Right renal pelvis (tissue), 4 donors: ENCODE measurements at regions not wholly inside any gene's neighbourhood (a gene's known extent, or its start where the extent isn't known, plus 50 kb on each side); places are given as distances from the start of the nearest gene placed in this dataset.

Source experiments
- DNase-seq, 4 donors: peaks; one replicate each; pipeline ENCODE4 v3.0.0-alpha.2; 2013; ENCODE audit warnings: low read depth in 4 of 4, low spot score in 3 of 4, missing footprints in 1 of 4

GRCh38 chr11:120061036-120061760 lies 76.7 kb downstream of the TRIM29 start:
- DNase-seq = no peak

GRCh38 chr11:120060512-120060911 lies 77.4 kb downstream of the TRIM29 start:
- DNase-seq = no peak

- DNase-seq = no peak
These were observed 79.0 kb downstream of the TRIM29 start for GRCh38 chr11:120058931-120059330.

GRCh38 chr11:120057595-120058581 lies 80.0 kb downstream of the TRIM29 start:
- DNase-seq = no peak

- no peak for DNase-seq
These were observed 80.9 kb downstream of the TRIM29 start for GRCh38 chr11:120057028-120057330.

GRCh38 chr11:120056301-120057027 lies 81.4 kb downstream of the TRIM29 start:
- DNase-seq = no peak

GRCh38 chr11:120055646-120056045 lies 82.3 kb downstream of the TRIM29 start:
- DNase-seq = no peak

- DNase-seq = no peak
These were observed 83.2 kb downstream of the TRIM29 start for GRCh38 chr11:120054753-120055045.

GRCh38 chr11:120054016-120054752 lies 83.7 kb downstream of the TRIM29 start:
- no peak for DNase-seq

GRCh38 chr11:120052196-120052775 lies 85.6 kb downstream of the TRIM29 start:
- no peak for DNase-seq

GRCh38 chr11:120044011-120044675 lies 93.8 kb downstream of the TRIM29 start:
- DNase-seq = no peak

GRCh38 chr11:120043328-120043945 lies 94.5 kb downstream of the TRIM29 start:
- no peak for DNase-seq

- no peak for DNase-seq
These were observed 96.3 kb downstream of the TRIM29 start for GRCh38 chr11:120041625-120042024.

- DNase-seq = no peak
These were observed 97.6 kb downstream of the TRIM29 start for GRCh38 chr11:120040151-120040840.

- no peak for DNase-seq
These were observed 98.9 kb downstream of the TRIM29 start for GRCh38 chr11:120039039-120039438.

- no peak for DNase-seq
These were observed 100.8 kb downstream of the TRIM29 start for GRCh38 chr11:120037111-120037510.

- DNase-seq = no peak
These were observed 102.2 kb downstream of the TRIM29 start for GRCh38 chr11:120035756-120036155.

- DNase-seq = no peak
These were observed 102.9 kb downstream of the TRIM29 start for GRCh38 chr11:120034881-120035630.
